Gastrocnemius medialis (tissue), 4 donors: ENCODE measurements at regions not wholly inside any gene's neighbourhood (a gene's known extent, or its start where the extent isn't known, plus 50 kb on each side); places are given as distances from the start of the nearest gene placed in this dataset.

Experiments used
- POLR2A ChIP-seq, 2 donors: fragments of 450-650 bp; IDR thresholded peaks; one replicate each; pipeline ENCODE4 v1.6.1; 2017; ENCODE audit warnings: antibody characterized with exemption in 2 of 2, mild to moderate bottlenecking in 2 of 2, moderate library complexity in 2 of 2
- TF ChIP-seq, protein P1 (sequence below), 5 experiments: fragments of 450-650 bp in 3 of 5; fragments of 200-600 bp in 2 of 5; sonication (generic) in 2 of 5; IDR thresholded peaks in 4 of 5; conservative IDR thresholded peaks in 1 of 5; 1 replicate in 4 of 5; 2 replicates in 1 of 5; pipeline ENCODE4 v1.5.1; 2016 to 2019; ENCODE audit warnings: antibody characterized with exemption in 5 of 5, mild to moderate bottlenecking in 3 of 5, moderate library complexity in 3 of 5

DNA sequence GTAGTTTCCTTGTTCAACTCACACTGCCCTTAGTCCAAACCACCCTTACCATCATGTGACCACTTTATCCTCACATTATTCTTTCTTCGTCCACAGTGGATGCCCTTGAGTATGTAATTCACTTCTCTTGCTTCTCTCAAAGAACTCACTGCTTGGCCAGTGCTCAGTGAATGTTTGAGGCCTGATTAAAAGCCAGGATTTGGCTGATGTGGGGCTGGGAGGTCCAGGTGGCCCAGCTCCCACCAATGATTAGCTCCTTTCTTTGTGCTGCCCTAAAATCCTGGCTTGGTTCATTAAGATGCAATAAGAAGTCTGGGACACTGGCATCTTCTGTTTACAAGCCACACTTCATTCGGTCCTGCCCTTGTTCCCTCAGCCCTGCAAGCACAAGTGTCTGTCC lies 97.8 kb upstream of the CELF4 start:
- TF ChIP-seq POLR2A (IDR thresholded peaks at IDR 0.05), result no peak
- TF ChIP-seq, protein P1, sequence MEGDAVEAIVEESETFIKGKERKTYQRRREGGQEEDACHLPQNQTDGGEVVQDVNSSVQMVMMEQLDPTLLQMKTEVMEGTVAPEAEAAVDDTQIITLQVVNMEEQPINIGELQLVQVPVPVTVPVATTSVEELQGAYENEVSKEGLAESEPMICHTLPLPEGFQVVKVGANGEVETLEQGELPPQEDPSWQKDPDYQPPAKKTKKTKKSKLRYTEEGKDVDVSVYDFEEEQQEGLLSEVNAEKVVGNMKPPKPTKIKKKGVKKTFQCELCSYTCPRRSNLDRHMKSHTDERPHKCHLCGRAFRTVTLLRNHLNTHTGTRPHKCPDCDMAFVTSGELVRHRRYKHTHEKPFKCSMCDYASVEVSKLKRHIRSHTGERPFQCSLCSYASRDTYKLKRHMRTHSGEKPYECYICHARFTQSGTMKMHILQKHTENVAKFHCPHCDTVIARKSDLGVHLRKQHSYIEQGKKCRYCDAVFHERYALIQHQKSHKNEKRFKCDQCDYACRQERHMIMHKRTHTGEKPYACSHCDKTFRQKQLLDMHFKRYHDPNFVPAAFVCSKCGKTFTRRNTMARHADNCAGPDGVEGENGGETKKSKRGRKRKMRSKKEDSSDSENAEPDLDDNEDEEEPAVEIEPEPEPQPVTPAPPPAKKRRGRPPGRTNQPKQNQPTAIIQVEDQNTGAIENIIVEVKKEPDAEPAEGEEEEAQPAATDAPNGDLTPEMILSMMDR (IDR thresholded peaks at IDR 0.05 in 4 of 5, conservative IDR thresholded peaks at IDR 0.05 in 1 of 5), result no peak
